Prostate gland (tissue), 2 donors: ENCODE measurements at regions not wholly inside any gene's neighbourhood (a gene's known extent, or its start where the extent isn't known, plus 50 kb on each side); places are given as distances from the start of the nearest gene placed in this dataset.

Source experiments
- DNase-seq: peaks from one replicate; pipeline ENCODE4 v3.0.0-alpha.2; 2019; ENCODE audit warnings: low spot score
- H3K27ac ChIP-seq, 2 donors: fragments of 200-600 bp; sonication (generic); 2 replicates each; pipeline ENCODE4 v1.5.1; 2017 to 2019
- H3K27me3 ChIP-seq: fragments of 200-600 bp; sonication (generic); replicated peaks from 2 replicates; pipeline ENCODE4 v1.5.1; 2019; ENCODE audit not compliant: insufficient read depth
- H3K36me3 ChIP-seq, 2 donors: fragments of 200-600 bp; sonication (generic); 1 replicate in 1 of 2; 2 replicates in 1 of 2; pipeline versions ENCODE4 v1.5.1 to v1.8.1; 2017 to 2019
- H3K4me1 ChIP-seq: fragments of 200-600 bp; sonication (generic); replicated peaks from 2 replicates; pipeline ENCODE4 v1.5.1; 2019
- H3K4me3 ChIP-seq, 2 donors: fragments of 200-600 bp; sonication (generic); 2 replicates each; pipeline ENCODE4 v1.5.1; 2017 to 2019
- H3K9me3 ChIP-seq: fragments of 200-600 bp; sonication (generic); 2 replicates; pipeline ENCODE4 v1.5.1; 2017
- CTCF ChIP-seq, 4 experiments: fragments of 200-600 bp in 2 of 4; fragments of 450-650 bp in 2 of 4; sonication (generic) in 2 of 4; IDR thresholded peaks; 1 replicate in 3 of 4; 2 replicates in 1 of 4; pipeline ENCODE4 v1.5.1; 2016 to 2019; ENCODE audit warnings: antibody characterized with exemption in 4 of 4, mild to moderate bottlenecking in 2 of 4, moderate library complexity in 2 of 4
- POLR2A ChIP-seq: fragments of 450-650 bp; IDR thresholded peaks from one replicate; pipeline ENCODE4 v1.6.1; 2016; ENCODE audit warnings: antibody characterized with exemption, mild to moderate bottlenecking
- POLR2AphosphoS5 ChIP-seq: sonication (generic); formaldehyde crosslinking; IDR thresholded peaks from one replicate; pipeline ENCODE4 v1.6.1; 2017; ENCODE audit warnings: antibody characterized with exemption
- WGBS: methylation state at CpG from one replicate; pipeline ENCODE4 v1.1.5; 2018; 5-methylcytosine and 5-hydroxymethylcytosine counted together
- intact Hi-C: fragments of 100-400 bp; cut with DNase I; formaldehyde crosslinking; loops from one replicate; pipeline ENCODE4 v1.14.2; 2022

DNA sequence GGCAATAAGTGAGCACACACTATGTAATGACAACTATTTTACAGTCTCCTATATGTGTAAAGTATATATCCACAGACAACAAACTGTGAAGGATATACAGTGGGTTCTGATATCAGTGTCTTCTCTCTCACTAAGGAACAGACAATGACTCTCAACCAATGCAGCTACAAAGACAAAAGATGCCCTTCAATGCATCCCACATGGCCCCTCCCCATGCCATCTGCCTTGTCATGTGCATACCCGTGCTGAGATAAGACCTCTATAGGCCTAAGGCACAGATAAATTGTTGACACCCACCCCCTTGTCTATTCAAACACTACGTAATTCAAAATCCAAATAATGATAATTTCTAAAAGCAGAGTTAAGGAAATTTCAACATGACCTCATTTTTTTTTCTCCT, 1123.5 kb upstream of the MAP3K7 start:
- Histone ChIP-seq H3K27ac (no peak overlapping the region), H3K4me1 (no peaks in the 10 kb centered on the region), H3K27me3 (no peaks in the 10 kb centered on the region), H3K9me3 (no peaks in the 10 kb centered on the region), H3K36me3 (no peaks in the 10 kb centered on the region), H3K4me3 (no peak overlapping the region)
- no peak for DNase-seq
- no peak for TF ChIP-seq CTCF (IDR thresholded peaks at IDR 0.05)
- TF ChIP-seq POLR2AphosphoS5, result no peak
- TF ChIP-seq POLR2A, result no peak
- 73% methylated on average over 2 of the region's 2 CpGs for WGBS
- intact Hi-C loops, result no loop called here

- Histone ChIP-seq H3K9me3 (no peaks in the 10 kb centered on the region), H3K27me3 (no peaks in the 10 kb centered on the region), H3K4me3 (no peak overlapping the region), H3K4me1 (no peaks in the 10 kb centered on the region), H3K36me3 (no peaks in the 10 kb centered on the region), H3K27ac (no peak overlapping the region)
- DNase-seq, result no peak
- TF ChIP-seq CTCF (IDR thresholded peaks at IDR 0.05), result no peak
- no peak for TF ChIP-seq POLR2AphosphoS5
- no peak for TF ChIP-seq POLR2A
- intact Hi-C loops, result no loop called here
- WGBS, result 94% methylated on average over 1 of the region's 1 CpG
Measured at GRCh38 chr6:91708534-91708933, 1121.7 kb upstream of the MAP3K7 start.

GRCh38 chr6:91705646-91706045, 1118.8 kb upstream of the MAP3K7 start:
- Histone ChIP-seq H3K27me3 (no peaks in the 10 kb centered on the region), H3K27ac (no peak overlapping the region), H3K36me3 (no peaks in the 10 kb centered on the region), H3K4me3 (no peak overlapping the region), H3K4me1 (no peaks in the 10 kb centered on the region), H3K9me3 (no peaks in the 10 kb centered on the region)
- no peak for TF ChIP-seq POLR2A
- no peak for TF ChIP-seq POLR2AphosphoS5
- no peak for TF ChIP-seq CTCF (IDR thresholded peaks at IDR 0.05)
- no peak for DNase-seq
- intact Hi-C loops, result no loop called here
- WGBS, result 94% methylated on average over 3 of the region's 3 CpGs

DNA sequence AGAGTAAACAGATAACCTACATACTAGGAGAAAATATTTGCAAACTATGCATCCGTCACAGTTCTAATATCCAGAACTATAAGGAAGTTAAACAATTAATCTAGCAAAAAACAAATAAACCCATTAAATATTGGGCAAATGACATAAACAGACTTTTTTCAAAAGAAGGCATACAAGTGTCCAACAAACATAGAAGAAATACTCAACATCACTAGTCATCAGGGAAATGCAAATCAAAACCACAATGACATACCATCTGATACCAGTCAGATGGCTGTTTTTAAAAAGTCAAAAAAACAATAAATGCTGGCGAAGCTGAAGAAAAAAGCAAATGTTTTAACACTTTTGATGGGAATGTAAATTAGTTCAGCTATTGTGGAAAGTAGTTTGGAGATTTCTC, 1117.7 kb upstream of the MAP3K7 start:
- no peak for TF ChIP-seq CTCF (IDR thresholded peaks at IDR 0.05)
- no peak for TF ChIP-seq POLR2A
- TF ChIP-seq POLR2AphosphoS5, result no peak

DNA sequence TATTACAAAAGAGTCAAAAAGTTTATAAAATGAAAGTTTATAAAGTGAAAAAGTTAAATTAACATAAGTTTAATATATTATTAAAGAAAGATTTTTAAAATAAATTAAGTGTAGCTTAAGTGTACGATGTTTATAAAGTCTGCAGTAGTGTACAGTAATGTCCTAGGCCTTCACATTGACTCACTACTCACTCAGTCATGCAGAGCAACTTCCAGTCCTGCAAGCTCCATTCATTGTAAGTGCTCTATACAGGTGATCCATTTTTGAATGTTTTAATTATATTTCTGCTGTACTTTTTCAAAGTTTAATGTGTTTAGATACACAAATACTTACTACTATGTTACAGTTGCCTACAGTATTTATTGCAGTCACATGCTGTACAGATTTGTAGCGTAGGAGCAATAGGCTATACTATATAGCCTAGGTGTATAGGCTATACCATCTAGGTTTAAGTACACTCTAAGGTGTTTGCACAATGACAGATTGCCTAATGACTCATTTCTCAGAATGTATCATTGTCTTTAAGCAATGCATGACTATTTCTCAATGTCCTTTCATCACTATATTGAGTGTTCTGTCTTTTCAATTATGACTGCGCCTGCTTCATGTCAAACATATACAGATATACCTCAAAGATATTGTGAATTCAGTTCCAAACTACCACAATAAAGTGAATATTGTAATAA, 1110.3 kb upstream of the MAP3K7 start:
- TF ChIP-seq POLR2AphosphoS5, result no peak
- no peak for TF ChIP-seq POLR2A
- TF ChIP-seq CTCF (IDR thresholded peaks at IDR 0.05), result no peak
- DNase-seq, result no peak
- no peaks in the 10 kb centered on the region for H3K9me3 ChIP-seq
- WGBS, result 95% methylated on average over 3 of the region's 3 CpGs
- H3K36me3 ChIP-seq, result no peaks in the 10 kb centered on the region
- no peaks in the 10 kb centered on the region for H3K4me1 ChIP-seq
- H3K27ac ChIP-seq, result no peak overlapping the region
- no peak overlapping the region for H3K4me3 ChIP-seq
- H3K27me3 ChIP-seq, result no peaks in the 10 kb centered on the region
- intact Hi-C loops, result no loop called here

More for the DNA sequence above, 1117.7 kb upstream of the MAP3K7 start:
- DNase-seq, result no peak
- H3K27me3 ChIP-seq, result no peaks in the 10 kb centered on the region
- no peak overlapping the region for H3K4me3 ChIP-seq
- no peaks in the 10 kb centered on the region for H3K36me3 ChIP-seq
- no peaks in the 10 kb centered on the region for H3K4me1 ChIP-seq
- H3K27ac ChIP-seq, result no peak overlapping the region
- intact Hi-C loops, result no loop called here
- WGBS, result 87% methylated on average over 2 of the region's 2 CpGs
- no peaks in the 10 kb centered on the region for H3K9me3 ChIP-seq
